ENCODE measurements at regions not wholly inside any gene's neighbourhood (a gene's known extent, or its start where the extent isn't known, plus 50 kb on each side); places are given as distances from the start of the nearest gene placed in this dataset.

- DNase-seq (ENCODE audit: low read depth): no peak
These were observed 419.9 kb downstream of the MAN2A1 start for GRCh38 chr5:110109667-110110066.

- DNase-seq (ENCODE audit: low read depth): no peak
These were observed 422.6 kb downstream of the MAN2A1 start for GRCh38 chr5:110112348-110112747.

GRCh38 chr5:110115503-110115902 is 425.8 kb downstream of the MAN2A1 start:
- no peak for DNase-seq (ENCODE audit: low read depth)

GRCh38 chr5:110116539-110116938 is 426.8 kb downstream of the MAN2A1 start:
- no peak for DNase-seq (ENCODE audit: low read depth)

GRCh38 chr5:110134963-110135935 is 445.5 kb downstream of the MAN2A1 start:
- DNase-seq (ENCODE audit: low read depth): no peak

GRCh38 chr5:110150199-110150598 is 460.5 kb downstream of the MAN2A1 start:
- no peak for DNase-seq (ENCODE audit: low read depth)

- no peak for DNase-seq (ENCODE audit: low read depth)
These were observed 469.5 kb downstream of the MAN2A1 start for GRCh38 chr5:110159202-110159601.

GRCh38 chr5:110161162-110161561 is 471.4 kb downstream of the MAN2A1 start:
- DNase-seq (ENCODE audit: low read depth): no peak

GRCh38 chr5:110165366-110165765 is 475.6 kb downstream of the MAN2A1 start:
- no peak for DNase-seq (ENCODE audit: low read depth)

- no peak for DNase-seq (ENCODE audit: low read depth)
These were observed 477.7 kb downstream of the MAN2A1 start for GRCh38 chr5:110167384-110167783.

GRCh38 chr5:110169461-110169860 is 479.7 kb downstream of the MAN2A1 start:
- DNase-seq (ENCODE audit: low read depth): no peak

GRCh38 chr5:110177729-110178128 is 488.0 kb downstream of the MAN2A1 start:
- no peak for DNase-seq (ENCODE audit: low read depth)

- DNase-seq (ENCODE audit: low read depth): no peak
These were observed 489.6 kb downstream of the MAN2A1 start for GRCh38 chr5:110179321-110179720.

GRCh38 chr5:110194191-110194590 is 504.5 kb downstream of the MAN2A1 start:
- DNase-seq (ENCODE audit: low read depth): no peak

GRCh38 chr5:110195288-110195687 is 505.6 kb downstream of the MAN2A1 start:
- DNase-seq (ENCODE audit: low read depth): no peak

GRCh38 chr5:110201791-110202190 is 512.1 kb downstream of the MAN2A1 start:
- no peak for DNase-seq (ENCODE audit: low read depth)

- DNase-seq (ENCODE audit: low read depth): no peak
These were observed 513.9 kb downstream of the MAN2A1 start for GRCh38 chr5:110203661-110204060.

GRCh38 chr5:110209401-110209800 is 517.1 kb downstream of the TMEM232 start:
- no peak for DNase-seq (ENCODE audit: low read depth)

GRCh38 chr5:110218981-110219380 is 507.5 kb downstream of the TMEM232 start:
- no peak for DNase-seq (ENCODE audit: low read depth)

GRCh38 chr5:110219769-110220168 is 506.7 kb downstream of the TMEM232 start:
- no peak for DNase-seq (ENCODE audit: low read depth)

- DNase-seq (ENCODE audit: low read depth): no peak
These were observed 505.4 kb downstream of the TMEM232 start for GRCh38 chr5:110221036-110221435.

- DNase-seq (ENCODE audit: low read depth): no peak
These were observed 502.4 kb downstream of the TMEM232 start for GRCh38 chr5:110224050-110224449.

- DNase-seq (ENCODE audit: low read depth): no peak
These were observed 500.5 kb downstream of the TMEM232 start for GRCh38 chr5:110225949-110226348.

- no peak for DNase-seq (ENCODE audit: low read depth)
These were observed 486.7 kb downstream of the TMEM232 start for GRCh38 chr5:110239786-110240185.
